D721Med (cell line): ENCODE measurements at regions not wholly inside any gene's neighbourhood (a gene's known extent, or its start where the extent isn't known, plus 50 kb on each side); places are given as distances from the start of the nearest gene placed in this dataset.
A peak's percentile ranks its signal among the peaks of the same experiment; 100 is the strongest.

ENCODE experiments used
- DNase-seq: peaks from one replicate; pipeline ENCODE4 v3.0.0; 2011; ENCODE audit warnings: low spot score; ENCODE audit not compliant: insufficient read length
- FAIRE-seq: peaks from 2 replicates; lab custom pipeline; 2011; peaks lifted over from hg19 to GRCh38; lab: Jason Lieb, UNC
- CTCF ChIP-seq: IDR thresholded peaks from 2 replicates; pipeline ENCODE4 v1.5.1; 2012; ENCODE audit warnings: mild to moderate bottlenecking, control low read depth; ENCODE audit not compliant: insufficient read depth; ENCODE audit errors: missing control alignments

- TF ChIP-seq CTCF: no peak
- peak; percentile 8 for DNase-seq
- FAIRE-seq: no peak
These were observed 71.6 kb downstream of the C5orf15 start for GRCh38 chr5:133896873-133897272.

DNA sequence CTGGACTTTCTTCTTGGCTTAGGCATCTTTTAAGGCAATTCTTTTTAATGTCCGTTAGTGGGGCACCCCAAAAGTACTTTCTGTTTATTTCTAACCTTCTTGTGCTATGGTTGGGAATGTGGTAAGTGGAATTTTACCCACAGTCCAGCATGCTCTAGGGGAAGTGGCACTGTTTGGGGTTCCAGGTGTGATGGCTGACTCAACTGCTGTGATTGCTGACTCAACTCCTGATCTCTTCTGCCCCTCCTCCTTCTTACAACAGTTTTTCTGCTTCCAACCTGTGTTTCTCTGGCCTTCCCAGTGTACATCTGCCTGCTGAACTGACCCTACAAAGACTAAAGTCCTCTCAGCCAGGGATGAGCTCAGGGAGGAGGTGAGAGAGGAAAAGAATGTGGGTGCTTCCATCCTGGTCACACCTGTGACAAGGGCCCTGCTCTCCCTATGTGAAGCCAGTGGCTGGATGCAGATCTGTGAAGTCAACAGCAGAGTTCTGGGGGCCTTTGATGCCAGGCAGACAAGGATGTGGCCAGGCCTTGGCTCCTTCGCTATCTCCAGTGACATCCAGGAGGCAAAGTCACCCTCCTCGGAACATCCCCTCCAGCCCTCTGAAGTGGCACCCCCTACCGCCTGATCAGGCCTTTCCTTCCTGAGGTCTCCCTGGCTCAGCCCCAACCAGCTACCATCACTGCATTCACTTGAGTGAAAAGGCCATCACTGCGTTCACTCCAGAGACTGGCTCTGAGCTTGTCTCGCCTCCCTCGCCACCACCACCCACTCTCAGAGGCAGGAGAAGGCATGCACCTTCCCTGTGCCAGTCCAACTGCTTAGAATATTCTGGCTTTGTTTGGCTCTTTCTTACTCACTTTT, 72.2 kb downstream of the C5orf15 start:
- peak; percentile 3 for DNase-seq
- no peak for FAIRE-seq

GRCh38 chr5:133894143-133894542, 74.3 kb downstream of the C5orf15 start:
- FAIRE-seq: no peak
- no peak for TF ChIP-seq CTCF
- no peak for DNase-seq

More for the DNA sequence above, 72.2 kb downstream of the C5orf15 start:
- TF ChIP-seq CTCF: no peak

GRCh38 chr5:133892774-133893173, 75.7 kb downstream of the C5orf15 start:
- no peak for TF ChIP-seq CTCF
- no peak for DNase-seq
- no peak for FAIRE-seq

DNA sequence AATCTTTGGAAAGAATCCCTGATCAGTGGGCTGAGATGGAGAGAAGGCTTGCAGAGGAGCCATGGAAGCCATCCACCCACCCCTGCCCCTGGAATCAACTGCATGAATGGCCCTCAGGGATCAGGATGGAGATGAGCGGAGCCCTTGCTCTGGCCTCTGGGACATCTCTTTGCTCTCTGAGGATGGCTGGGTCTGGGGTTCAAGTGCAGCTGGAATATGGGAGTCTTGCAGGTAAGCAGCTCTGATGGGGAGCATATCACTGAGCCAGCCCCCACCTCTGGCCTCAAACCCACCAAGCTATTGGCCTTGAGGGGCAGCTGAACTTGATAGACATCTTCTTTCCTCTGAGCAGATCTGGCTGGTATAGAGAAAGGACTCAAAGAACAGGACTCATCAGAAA, 76.1 kb downstream of the C5orf15 start:
- FAIRE-seq (no peak), DNase-seq (no peak)
- no peak for TF ChIP-seq CTCF

GRCh38 chr5:133891390-133891789, 77.0 kb downstream of the C5orf15 start:
- no peak for TF ChIP-seq CTCF
- FAIRE-seq (no peak), DNase-seq (no peak)

DNA sequence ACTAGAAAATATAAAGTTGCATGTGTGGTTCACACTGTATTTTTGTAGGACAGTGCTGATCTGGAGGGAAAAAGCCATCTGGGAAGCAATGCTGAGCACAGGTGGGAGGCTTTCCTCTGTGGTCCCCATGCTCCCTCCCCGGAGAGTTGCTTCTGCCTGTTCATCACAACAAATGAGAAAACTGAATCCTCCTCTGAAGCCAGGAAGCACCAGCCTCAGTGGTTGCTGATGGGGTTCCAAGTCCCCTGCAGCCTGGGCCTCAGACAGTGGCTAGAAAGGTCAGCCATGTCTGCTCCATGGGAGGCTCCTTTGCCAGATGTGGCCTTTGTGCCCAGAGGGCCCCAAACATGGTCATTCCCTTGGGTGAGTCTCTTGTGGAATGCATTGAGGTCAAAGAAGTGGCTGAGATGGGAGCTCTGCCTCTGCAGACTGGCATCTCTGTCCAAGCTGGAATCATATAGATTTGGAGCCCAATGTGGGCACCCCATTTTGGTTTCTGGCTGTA, 77.6 kb downstream of the C5orf15 start:
- TF ChIP-seq CTCF: no peak
- FAIRE-seq: no peak
- DNase-seq: no peak
